WTC11 (cell line): ENCODE measurements at regions not wholly inside any gene's neighbourhood (a gene's known extent, or its start where the extent isn't known, plus 50 kb on each side); places are given as distances from the start of the nearest gene placed in this dataset.

Experiments used
- ATAC-seq: fragments of 200-7000 bp; cut with Tn5 transposase; 2 replicates; pipeline ENCODE4 v1.10.0; 2021; ENCODE audit warnings: mild to moderate bottlenecking, moderate library complexity
- CTCF ChIA-PET: fragments of 300-600 bp; sonication (Branson Sonifier 250); formaldehyde crosslinking; loops from one replicate; lab custom pipeline; 2021; ENCODE audit warnings: antibody characterized with exemption; lab: Charles Lee
- POLR2A ChIA-PET: fragments of 350-600 bp; sonication (Branson Sonifier 250); formaldehyde crosslinking; loops from one replicate; lab custom pipeline; 2021; ENCODE audit warnings: antibody characterized with exemption; lab: Charles Lee
- DNase-seq: peaks from one replicate; pipeline ENCODE4 v3.0.0; 2021; ENCODE audit warnings: low spot score
- H3K27ac Mint-ChIP-seq: 2 replicates; pipeline ENCODE4 v1.8.0; 2021; ENCODE audit warnings: mixed read lengths
- H3K27me3 Mint-ChIP-seq: 2 replicates; pipeline ENCODE4 v1.8.0; 2021; ENCODE audit warnings: low read depth, mild to moderate bottlenecking, moderate library complexity, mixed read lengths
- H3K36me3 Mint-ChIP-seq: 2 replicates; pipeline ENCODE4 v1.8.0; 2021; ENCODE audit warnings: mixed read lengths
- H3K4me1 Mint-ChIP-seq: 2 replicates; pipeline ENCODE4 v1.8.0; 2022; ENCODE audit warnings: mixed read lengths
- H3K4me3 Mint-ChIP-seq: 2 replicates; pipeline ENCODE4 v1.8.0; 2021; ENCODE audit warnings: mild to moderate bottlenecking, moderate library complexity, mixed read lengths
- H3K9me3 Mint-ChIP-seq: 2 replicates; pipeline ENCODE4 v1.8.0; 2021; ENCODE audit warnings: mixed read lengths
- GRHL2 ChIP-seq: fragments of 250-450 bp; sonication (Bioruptor Pico); IDR thresholded peaks from 2 replicates; pipeline ENCODE4 v1.8.0; 2022; ENCODE audit warnings: mild to moderate bottlenecking, moderate library complexity; ENCODE audit not compliant: insufficient replicate concordance, severe bottlenecking
- MYBL2 ChIP-seq: sonication (generic); formaldehyde crosslinking; IDR thresholded peaks from 2 replicates; pipeline ENCODE4 v1.8.1; 2023; ENCODE audit warnings: mild to moderate bottlenecking, moderate library complexity, missing genetic modification reagents
- NR1H2 ChIP-seq: sonication (generic); formaldehyde crosslinking; IDR thresholded peaks from 2 replicates; pipeline ENCODE4 v1.9.0; 2021; ENCODE audit warnings: mild to moderate bottlenecking, moderate library complexity, missing genetic modification reagents
- SMAD3 ChIP-seq: sonication (generic); formaldehyde crosslinking; IDR thresholded peaks from 2 replicates; pipeline ENCODE4 v1.8.0; 2022; ENCODE audit warnings: missing genetic modification reagents, mild to moderate bottlenecking, borderline replicate concordance
- TEAD1 ChIP-seq: sonication (generic); formaldehyde crosslinking; IDR thresholded peaks from 2 replicates; pipeline ENCODE4 v1.8.0; 2022; ENCODE audit warnings: mild to moderate bottlenecking, missing genetic modification reagents
- ZNF396 ChIP-seq: fragments of 250-450 bp; sonication (Bioruptor Pico); IDR thresholded peaks from 2 replicates; pipeline ENCODE4 v1.8.0; 2021; ENCODE audit warnings: mild to moderate bottlenecking, moderate library complexity, borderline replicate concordance
- ZNF423 ChIP-seq: fragments of 250-450 bp; sonication (Bioruptor Pico); IDR thresholded peaks from 2 replicates; pipeline ENCODE4 v2.1.2; 2022; ENCODE audit warnings: mild to moderate bottlenecking, moderate library complexity
- TF ChIP-seq, protein P1 (sequence below): sonication (generic); formaldehyde crosslinking; IDR thresholded peaks from 2 replicates; pipeline ENCODE4 v1.8.0; 2022; ENCODE audit warnings: missing genetic modification reagents
- TF ChIP-seq, protein P2 (sequence below): sonication (generic); formaldehyde crosslinking; IDR thresholded peaks from 2 replicates; pipeline ENCODE4 v1.8.1; 2022; ENCODE audit warnings: low read depth, mild to moderate bottlenecking, moderate library complexity, missing genetic modification reagents, borderline replicate concordance
- TF ChIP-seq, protein P3 (sequence below): sonication (generic); formaldehyde crosslinking; IDR thresholded peaks from 2 replicates; pipeline ENCODE4 v1.8.0; 2022; ENCODE audit warnings: mild to moderate bottlenecking, missing genetic modification reagents
- TF ChIP-seq, protein P4 (sequence below): fragments of 250-450 bp; sonication (Bioruptor Pico); IDR thresholded peaks from 2 replicates; pipeline ENCODE4 v2.1.2; 2022; ENCODE audit warnings: mild to moderate bottlenecking, moderate library complexity
- TF ChIP-seq, protein P5 (sequence below): sonication (generic); formaldehyde crosslinking; IDR thresholded peaks from 2 replicates; pipeline ENCODE4 v1.8.1; 2022; ENCODE audit warnings: mild to moderate bottlenecking, moderate library complexity, missing genetic modification reagents
- TF ChIP-seq, protein P6 (sequence below): fragments of 250-450 bp; sonication (Bioruptor Pico); IDR thresholded peaks from 2 replicates; pipeline ENCODE4 v1.9.0; 2021; ENCODE audit warnings: moderate library complexity, mild to moderate bottlenecking, inconsistent platforms, borderline replicate concordance
- TF ChIP-seq, protein P7 (sequence below): sonication (generic); formaldehyde crosslinking; IDR thresholded peaks from 2 replicates; pipeline ENCODE4 v1.8.0; 2023; ENCODE audit warnings: missing genetic modification reagents, mild to moderate bottlenecking, borderline replicate concordance
- TF ChIP-seq, protein P8 (sequence below): sonication (generic); formaldehyde crosslinking; IDR thresholded peaks from 2 replicates; pipeline ENCODE4 v1.8.1; 2023; ENCODE audit warnings: mild to moderate bottlenecking, missing genetic modification reagents

DNA sequence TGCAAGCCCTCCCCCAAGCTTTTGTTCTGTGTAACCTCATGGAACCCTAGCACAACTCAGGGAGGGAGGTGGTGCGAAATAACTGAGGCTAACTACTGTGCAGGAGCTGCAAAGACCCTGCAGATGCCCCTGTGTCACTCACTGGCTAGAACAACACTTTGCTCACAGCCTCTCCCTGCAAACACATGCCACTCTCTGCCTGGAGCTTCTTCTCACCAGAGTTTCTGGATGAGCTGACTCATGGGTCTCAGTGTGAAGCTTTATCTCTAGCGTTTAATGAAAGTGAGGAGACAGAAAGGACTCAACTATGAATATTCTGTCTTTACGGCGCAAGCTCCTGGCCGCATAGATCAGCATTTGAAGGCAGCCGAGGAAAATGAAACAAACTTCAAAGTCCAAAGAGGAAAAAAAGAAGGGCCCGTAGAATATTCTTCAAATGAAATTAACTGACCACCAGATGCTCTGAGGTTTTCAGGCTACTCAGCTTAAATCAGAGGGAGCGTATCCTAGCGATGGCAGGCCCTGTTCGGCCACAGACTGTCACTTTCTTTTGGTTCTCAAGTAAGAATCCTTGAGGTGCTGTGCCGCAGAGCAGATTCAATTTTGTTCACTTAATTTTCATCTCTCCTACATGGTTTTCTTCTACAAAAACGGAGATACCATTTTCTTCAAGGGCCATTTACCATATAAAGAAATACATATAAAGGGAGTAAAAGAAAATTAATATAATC is 77.7 kb upstream of the TAS2R1 start:
- ChIA-PET CTCF (no interaction called here), POLR2A (no interaction called here)
- Mint-ChIP-seq H3K27ac (no peak overlapping the region), H3K27me3 (no peaks in the 10 kb centered on the region), H3K36me3 (no peaks in the 10 kb centered on the region), H3K4me3 (no peak overlapping the region), H3K4me1 (peaks cover 10% of the 10 kb centered on the region), H3K9me3 (peaks cover 10% of the 10 kb centered on the region)
- DNase-seq (no peak), ATAC-seq (no peak)
- TF ChIP-seq, protein P1, sequence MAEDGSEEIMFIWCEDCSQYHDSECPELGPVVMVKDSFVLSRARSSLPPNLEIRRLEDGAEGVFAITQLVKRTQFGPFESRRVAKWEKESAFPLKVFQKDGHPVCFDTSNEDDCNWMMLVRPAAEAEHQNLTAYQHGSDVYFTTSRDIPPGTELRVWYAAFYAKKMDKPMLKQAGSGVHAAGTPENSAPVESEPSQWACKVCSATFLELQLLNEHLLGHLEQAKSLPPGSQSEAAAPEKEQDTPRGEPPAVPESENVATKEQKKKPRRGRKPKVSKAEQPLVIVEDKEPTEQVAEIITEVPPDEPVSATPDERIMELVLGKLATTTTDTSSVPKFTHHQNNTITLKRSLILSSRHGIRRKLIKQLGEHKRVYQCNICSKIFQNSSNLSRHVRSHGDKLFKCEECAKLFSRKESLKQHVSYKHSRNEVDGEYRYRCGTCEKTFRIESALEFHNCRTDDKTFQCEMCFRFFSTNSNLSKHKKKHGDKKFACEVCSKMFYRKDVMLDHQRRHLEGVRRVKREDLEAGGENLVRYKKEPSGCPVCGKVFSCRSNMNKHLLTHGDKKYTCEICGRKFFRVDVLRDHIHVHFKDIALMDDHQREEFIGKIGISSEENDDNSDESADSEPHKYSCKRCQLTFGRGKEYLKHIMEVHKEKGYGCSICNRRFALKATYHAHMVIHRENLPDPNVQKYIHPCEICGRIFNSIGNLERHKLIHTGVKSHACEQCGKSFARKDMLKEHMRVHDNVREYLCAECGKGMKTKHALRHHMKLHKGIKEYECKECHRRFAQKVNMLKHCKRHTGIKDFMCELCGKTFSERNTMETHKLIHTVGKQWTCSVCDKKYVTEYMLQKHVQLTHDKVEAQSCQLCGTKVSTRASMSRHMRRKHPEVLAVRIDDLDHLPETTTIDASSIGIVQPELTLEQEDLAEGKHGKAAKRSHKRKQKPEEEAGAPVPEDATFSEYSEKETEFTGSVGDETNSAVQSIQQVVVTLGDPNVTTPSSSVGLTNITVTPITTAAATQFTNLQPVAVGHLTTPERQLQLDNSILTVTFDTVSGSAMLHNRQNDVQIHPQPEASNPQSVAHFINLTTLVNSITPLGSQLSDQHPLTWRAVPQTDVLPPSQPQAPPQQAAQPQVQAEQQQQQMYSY (CRISPR knock-in tag) = no peak
- TF ChIP-seq ZNF423 (CRISPR knock-in tag) = no peak
- TF ChIP-seq, protein P2, sequence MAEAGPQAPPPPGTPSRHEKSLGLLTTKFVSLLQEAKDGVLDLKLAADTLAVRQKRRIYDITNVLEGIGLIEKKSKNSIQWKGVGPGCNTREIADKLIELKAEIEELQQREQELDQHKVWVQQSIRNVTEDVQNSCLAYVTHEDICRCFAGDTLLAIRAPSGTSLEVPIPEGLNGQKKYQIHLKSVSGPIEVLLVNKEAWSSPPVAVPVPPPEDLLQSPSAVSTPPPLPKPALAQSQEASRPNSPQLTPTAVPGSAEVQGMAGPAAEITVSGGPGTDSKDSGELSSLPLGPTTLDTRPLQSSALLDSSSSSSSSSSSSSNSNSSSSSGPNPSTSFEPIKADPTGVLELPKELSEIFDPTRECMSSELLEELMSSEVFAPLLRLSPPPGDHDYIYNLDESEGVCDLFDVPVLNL (CRISPR knock-in tag) = no peak
- TF ChIP-seq, protein P3, sequence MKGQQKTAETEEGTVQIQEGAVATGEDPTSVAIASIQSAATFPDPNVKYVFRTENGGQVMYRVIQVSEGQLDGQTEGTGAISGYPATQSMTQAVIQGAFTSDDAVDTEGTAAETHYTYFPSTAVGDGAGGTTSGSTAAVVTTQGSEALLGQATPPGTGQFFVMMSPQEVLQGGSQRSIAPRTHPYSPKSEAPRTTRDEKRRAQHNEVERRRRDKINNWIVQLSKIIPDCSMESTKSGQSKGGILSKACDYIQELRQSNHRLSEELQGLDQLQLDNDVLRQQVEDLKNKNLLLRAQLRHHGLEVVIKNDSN (CRISPR knock-in tag) = no peak
- TF ChIP-seq, protein P4, sequence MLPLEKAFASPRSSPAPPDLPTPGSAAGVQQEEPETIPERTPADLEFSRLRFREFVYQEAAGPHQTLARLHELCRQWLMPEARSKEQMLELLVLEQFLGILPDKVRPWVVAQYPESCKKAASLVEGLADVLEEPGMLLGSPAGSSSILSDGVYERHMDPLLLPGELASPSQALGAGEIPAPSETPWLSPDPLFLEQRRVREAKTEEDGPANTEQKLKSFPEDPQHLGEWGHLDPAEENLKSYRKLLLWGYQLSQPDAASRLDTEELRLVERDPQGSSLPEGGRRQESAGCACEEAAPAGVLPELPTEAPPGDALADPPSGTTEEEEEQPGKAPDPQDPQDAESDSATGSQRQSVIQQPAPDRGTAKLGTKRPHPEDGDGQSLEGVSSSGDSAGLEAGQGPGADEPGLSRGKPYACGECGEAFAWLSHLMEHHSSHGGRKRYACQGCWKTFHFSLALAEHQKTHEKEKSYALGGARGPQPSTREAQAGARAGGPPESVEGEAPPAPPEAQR (CRISPR knock-in tag) = no peak
- TF ChIP-seq GRHL2 (CRISPR knock-in tag) = no peak
- no peak for TF ChIP-seq MYBL2 (CRISPR knock-in tag)
- no peak for TF ChIP-seq ZNF396

DNA sequence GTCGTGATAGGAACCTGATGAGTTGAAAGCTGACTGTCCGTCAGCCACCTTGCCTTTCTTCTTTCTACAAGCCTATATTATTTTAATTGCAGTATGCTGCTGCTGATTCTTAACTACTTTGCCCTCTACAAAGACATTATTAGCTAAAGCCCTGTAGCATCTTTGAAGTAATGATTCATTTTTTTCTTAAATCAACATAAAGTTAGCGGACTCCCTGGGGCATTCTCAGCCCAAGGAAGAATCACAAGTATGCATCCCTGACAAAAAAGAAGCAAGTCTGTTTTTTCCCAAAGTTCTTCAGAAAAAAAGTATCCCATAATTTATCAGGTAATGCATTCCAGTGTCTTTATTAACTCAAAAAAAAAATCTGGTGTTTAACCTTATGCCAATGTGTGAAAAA is 69.5 kb upstream of the TAS2R1 start:
- no peaks in the 10 kb centered on the region for H3K9me3 Mint-ChIP-seq
- ChIA-PET CTCF (no interaction called here), POLR2A (no interaction called here)
- no peaks in the 10 kb centered on the region for H3K4me1 Mint-ChIP-seq
- no peak overlapping the region for H3K4me3 Mint-ChIP-seq
- H3K36me3 Mint-ChIP-seq = no peaks in the 10 kb centered on the region
- DNase-seq (no peak), ATAC-seq (no peak)
- no peaks in the 10 kb centered on the region for H3K27me3 Mint-ChIP-seq
- no peak overlapping the region for H3K27ac Mint-ChIP-seq
- TF ChIP-seq TEAD1 (CRISPR knock-in tag) (no peak), SMAD3 (no peak), NR1H2 (CRISPR knock-in tag) (no peak)
- TF ChIP-seq, protein P5, sequence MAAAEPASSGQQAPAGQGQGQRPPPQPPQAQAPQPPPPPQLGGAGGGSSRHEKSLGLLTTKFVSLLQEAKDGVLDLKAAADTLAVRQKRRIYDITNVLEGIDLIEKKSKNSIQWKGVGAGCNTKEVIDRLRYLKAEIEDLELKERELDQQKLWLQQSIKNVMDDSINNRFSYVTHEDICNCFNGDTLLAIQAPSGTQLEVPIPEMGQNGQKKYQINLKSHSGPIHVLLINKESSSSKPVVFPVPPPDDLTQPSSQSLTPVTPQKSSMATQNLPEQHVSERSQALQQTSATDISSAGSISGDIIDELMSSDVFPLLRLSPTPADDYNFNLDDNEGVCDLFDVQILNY (CRISPR knock-in tag) = no peak
- TF ChIP-seq, protein P6, sequence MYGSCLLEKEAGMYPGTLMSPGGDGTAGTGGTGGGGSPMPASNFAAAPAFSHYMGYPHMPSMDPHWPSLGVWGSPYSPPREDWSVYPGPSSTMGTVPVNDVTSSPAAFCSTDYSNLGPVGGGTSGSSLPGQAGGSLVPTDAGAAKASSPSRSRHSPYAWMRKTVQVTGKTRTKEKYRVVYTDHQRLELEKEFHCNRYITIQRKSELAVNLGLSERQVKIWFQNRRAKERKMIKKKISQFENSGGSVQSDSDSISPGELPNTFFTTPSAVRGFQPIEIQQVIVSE (CRISPR knock-in tag) = no peak
- TF ChIP-seq, protein P7, sequence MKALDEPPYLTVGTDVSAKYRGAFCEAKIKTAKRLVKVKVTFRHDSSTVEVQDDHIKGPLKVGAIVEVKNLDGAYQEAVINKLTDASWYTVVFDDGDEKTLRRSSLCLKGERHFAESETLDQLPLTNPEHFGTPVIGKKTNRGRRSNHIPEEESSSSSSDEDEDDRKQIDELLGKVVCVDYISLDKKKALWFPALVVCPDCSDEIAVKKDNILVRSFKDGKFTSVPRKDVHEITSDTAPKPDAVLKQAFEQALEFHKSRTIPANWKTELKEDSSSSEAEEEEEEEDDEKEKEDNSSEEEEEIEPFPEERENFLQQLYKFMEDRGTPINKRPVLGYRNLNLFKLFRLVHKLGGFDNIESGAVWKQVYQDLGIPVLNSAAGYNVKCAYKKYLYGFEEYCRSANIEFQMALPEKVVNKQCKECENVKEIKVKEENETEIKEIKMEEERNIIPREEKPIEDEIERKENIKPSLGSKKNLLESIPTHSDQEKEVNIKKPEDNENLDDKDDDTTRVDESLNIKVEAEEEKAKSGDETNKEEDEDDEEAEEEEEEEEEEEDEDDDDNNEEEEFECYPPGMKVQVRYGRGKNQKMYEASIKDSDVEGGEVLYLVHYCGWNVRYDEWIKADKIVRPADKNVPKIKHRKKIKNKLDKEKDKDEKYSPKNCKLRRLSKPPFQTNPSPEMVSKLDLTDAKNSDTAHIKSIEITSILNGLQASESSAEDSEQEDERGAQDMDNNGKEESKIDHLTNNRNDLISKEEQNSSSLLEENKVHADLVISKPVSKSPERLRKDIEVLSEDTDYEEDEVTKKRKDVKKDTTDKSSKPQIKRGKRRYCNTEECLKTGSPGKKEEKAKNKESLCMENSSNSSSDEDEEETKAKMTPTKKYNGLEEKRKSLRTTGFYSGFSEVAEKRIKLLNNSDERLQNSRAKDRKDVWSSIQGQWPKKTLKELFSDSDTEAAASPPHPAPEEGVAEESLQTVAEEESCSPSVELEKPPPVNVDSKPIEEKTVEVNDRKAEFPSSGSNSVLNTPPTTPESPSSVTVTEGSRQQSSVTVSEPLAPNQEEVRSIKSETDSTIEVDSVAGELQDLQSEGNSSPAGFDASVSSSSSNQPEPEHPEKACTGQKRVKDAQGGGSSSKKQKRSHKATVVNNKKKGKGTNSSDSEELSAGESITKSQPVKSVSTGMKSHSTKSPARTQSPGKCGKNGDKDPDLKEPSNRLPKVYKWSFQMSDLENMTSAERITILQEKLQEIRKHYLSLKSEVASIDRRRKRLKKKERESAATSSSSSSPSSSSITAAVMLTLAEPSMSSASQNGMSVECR (CRISPR knock-in tag) = no peak
- TF ChIP-seq, protein P8, sequence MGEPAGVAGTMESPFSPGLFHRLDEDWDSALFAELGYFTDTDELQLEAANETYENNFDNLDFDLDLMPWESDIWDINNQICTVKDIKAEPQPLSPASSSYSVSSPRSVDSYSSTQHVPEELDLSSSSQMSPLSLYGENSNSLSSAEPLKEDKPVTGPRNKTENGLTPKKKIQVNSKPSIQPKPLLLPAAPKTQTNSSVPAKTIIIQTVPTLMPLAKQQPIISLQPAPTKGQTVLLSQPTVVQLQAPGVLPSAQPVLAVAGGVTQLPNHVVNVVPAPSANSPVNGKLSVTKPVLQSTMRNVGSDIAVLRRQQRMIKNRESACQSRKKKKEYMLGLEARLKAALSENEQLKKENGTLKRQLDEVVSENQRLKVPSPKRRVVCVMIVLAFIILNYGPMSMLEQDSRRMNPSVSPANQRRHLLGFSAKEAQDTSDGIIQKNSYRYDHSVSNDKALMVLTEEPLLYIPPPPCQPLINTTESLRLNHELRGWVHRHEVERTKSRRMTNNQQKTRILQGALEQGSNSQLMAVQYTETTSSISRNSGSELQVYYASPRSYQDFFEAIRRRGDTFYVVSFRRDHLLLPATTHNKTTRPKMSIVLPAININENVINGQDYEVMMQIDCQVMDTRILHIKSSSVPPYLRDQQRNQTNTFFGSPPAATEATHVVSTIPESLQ (CRISPR knock-in tag) = no peak
